Astrocyte of the spinal cord (primary cell): ENCODE measurements at regions not wholly inside any gene's neighbourhood (a gene's known extent, or its start where the extent isn't known, plus 50 kb on each side); places are given as distances from the start of the nearest gene placed in this dataset.

Source experiments
- DNase-seq: peaks from one replicate; pipeline ENCODE4 v3.0.0; 2011; ENCODE audit warnings: low read depth, low spot score
- H3K4me3 ChIP-seq: 2 replicates; pipeline ENCODE4 v1.5.1; 2011; ENCODE audit warnings: low read depth, mild to moderate bottlenecking, low read length, moderate library complexity
- in situ Hi-C: cut with HindIII; loops from 2 replicates; pipeline ENCODE4 v1.10.0; 2017; ENCODE audit warnings: low sequenced_read_pairs
- TF ChIP-seq, protein P1 (sequence below): IDR thresholded peaks from 2 replicates; pipeline ENCODE4 v1.5.1; 2012; ENCODE audit warnings: low read depth, mild to moderate bottlenecking, low read length, inconsistent platforms

DNA sequence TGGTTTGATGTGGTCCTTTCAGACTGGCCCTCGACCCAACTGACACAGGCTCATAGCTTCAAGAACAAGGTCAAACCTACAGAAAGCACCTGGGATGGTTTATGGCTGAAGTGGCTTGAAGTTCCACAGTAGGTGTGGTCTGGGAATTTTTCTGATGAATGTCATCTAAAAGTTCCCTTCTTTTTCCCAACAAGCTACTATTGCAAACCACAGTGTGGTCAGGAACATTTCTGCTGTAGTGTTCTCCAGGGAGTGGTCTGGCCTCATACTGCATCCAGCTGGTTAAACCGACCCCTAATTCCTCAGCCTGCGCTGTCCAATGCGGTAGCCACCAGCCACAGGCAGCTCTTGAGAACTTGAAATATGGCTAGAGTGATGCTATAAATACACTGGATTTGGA is 92.7 kb downstream of the FAM124B start:
- TF ChIP-seq, protein P1, sequence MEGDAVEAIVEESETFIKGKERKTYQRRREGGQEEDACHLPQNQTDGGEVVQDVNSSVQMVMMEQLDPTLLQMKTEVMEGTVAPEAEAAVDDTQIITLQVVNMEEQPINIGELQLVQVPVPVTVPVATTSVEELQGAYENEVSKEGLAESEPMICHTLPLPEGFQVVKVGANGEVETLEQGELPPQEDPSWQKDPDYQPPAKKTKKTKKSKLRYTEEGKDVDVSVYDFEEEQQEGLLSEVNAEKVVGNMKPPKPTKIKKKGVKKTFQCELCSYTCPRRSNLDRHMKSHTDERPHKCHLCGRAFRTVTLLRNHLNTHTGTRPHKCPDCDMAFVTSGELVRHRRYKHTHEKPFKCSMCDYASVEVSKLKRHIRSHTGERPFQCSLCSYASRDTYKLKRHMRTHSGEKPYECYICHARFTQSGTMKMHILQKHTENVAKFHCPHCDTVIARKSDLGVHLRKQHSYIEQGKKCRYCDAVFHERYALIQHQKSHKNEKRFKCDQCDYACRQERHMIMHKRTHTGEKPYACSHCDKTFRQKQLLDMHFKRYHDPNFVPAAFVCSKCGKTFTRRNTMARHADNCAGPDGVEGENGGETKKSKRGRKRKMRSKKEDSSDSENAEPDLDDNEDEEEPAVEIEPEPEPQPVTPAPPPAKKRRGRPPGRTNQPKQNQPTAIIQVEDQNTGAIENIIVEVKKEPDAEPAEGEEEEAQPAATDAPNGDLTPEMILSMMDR, result no peak
- peak; percentile 85 for DNase-seq
- in situ Hi-C loops, result no loop called here
- H3K4me3 ChIP-seq, result no peak overlapping the region

DNA sequence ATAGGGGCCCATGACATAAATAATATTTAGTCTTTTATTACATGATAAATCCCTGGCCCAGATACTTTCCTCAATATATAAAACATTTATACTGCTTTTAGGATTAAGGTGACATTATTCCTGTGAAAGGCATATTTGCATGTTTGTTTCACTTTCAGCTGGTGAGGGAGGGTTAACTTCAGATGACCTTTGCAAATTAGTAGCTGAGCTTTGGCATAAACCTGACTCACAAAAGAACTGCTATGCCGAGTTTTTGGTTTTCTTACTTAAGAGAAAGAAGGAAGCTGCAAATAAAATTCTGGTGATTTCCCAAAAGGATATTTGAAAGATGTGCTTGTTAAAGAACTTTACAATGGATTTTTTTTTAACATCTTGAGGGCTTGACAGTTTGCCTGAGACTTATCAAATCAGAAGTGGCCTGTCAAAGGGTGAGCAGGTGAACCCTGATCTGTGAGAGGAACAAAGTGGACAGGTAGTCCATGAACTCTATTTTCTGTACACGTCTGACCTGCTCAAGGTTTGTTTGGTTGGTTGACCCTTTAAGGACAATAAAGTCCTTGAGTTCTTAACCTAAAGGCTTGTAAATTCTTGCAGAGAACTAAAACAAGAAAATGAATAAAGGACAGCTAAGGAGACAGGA is 93.5 kb downstream of the FAM124B start:
- in situ Hi-C loops, result no loop called here
- H3K4me3 ChIP-seq, result no peak overlapping the region
- TF ChIP-seq, protein P1, result no peak
- DNase-seq, result no peak

DNA sequence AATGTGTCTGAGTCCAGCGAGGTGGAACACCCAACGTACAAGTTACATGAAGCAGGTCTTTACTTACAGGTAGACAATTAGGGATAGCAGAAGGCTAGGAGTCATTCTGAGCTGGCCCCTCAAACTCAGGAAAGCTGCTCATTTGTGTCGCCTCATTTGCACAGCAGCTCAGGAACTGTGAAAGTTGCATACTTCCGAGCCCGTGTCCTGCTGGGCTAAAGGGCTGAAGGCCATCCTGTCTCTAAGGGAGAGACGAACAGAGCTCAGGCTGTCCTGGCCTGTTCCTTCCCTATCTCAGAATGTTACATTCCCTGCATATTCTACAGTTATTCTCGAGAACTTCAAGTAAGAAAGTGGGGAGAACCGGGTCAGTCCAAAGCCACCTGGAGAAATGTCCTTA is 99.0 kb downstream of the FAM124B start:
- H3K4me3 ChIP-seq, result no peak overlapping the region
- in situ Hi-C loops, result no loop called here
- DNase-seq, result no peak
- TF ChIP-seq, protein P1, result no peak

DNA sequence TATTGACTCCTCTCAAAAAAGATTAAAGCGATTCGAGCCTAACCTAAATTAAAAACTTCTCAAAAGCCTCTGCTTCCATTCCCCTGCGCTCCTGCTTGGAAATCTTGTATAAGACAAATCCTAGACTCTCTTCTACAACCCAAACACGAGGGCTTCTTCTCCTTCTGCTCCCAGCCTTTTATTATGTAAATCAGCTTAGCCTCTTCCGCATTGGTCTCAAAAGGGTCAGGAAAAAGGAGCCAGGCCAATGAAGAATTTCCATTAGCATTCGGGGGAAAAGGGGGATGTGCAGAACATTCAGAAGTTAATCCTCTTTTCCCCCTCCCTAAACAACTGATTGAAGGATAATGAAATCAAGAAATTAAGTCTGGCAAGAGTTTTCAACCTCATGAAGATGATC is 107.9 kb downstream of the FAM124B start:
- H3K4me3 ChIP-seq, result no peak overlapping the region
- TF ChIP-seq, protein P1, result no peak
- in situ Hi-C loops, result loop anchor here (25.0 kb wide), 1 partner anchor 307 kb away; no protein-coding TSS in a partner anchor
- DNase-seq, result no peak

DNA sequence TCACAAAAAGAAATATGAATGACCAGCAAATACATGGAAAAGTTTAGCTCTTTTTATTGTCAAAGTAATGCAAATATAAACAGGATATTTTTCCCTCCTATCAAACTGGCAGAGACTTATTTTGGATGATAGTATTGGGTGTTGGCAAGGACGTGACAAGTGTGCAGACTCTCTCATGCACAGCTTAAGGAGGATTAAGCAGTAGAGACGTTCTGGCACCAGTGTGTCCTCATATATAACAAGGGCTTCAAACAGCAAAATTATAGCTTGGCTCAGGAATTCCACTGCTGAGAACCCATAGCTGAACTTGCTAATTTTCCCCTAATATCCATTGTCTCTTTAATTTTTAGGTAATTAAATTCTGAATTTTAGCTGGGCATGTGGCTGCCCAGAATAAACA is 114.4 kb downstream of the FAM124B start:
- DNase-seq, result no peak
- in situ Hi-C loops, result loop anchor here (25.0 kb wide), 1 partner anchor 300 kb away; no protein-coding TSS in a partner anchor
- TF ChIP-seq, protein P1, result no peak
- no peak overlapping the region for H3K4me3 ChIP-seq

DNA sequence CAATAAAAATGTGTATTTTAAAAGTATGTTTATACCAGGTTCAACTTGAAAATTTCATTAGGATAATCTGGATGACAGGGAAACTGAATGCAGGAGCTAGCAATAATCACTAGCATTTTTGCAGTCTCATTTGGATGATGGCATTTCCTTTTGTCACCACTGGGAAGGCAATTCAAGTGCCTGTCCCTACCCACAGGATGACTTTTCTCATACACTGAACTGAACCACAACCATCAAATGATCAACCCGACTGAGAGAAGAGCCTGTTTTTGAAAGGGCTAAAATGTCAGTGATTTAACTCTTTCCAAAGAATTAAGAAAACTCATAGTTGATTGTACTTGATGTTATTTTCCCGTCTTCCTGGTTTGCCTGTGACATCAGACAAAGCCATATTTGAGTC is 115.0 kb downstream of the FAM124B start:
- TF ChIP-seq, protein P1, result no peak
- in situ Hi-C loops, result loop anchor here (25.0 kb wide), 1 partner anchor 300 kb away; no protein-coding TSS in a partner anchor
- no peak overlapping the region for H3K4me3 ChIP-seq
- no peak for DNase-seq
